IMR-90 (cell line): ENCODE measurements at regions not wholly inside any gene's neighbourhood (a gene's known extent, or its start where the extent isn't known, plus 50 kb on each side); places are given as distances from the start of the nearest gene placed in this dataset.

Experiments
- ATAC-seq: fragments of 200-7000 bp; cut with Tn5 transposase; 2 replicates; pipeline ENCODE4 v1.9.1; 2020; ENCODE audit warnings: low read depth, mild to moderate bottlenecking, moderate library complexity
- BruUV-seq: library from RNA; stranded (reverse); fragments of 400-500 nt; replicated peaks from 2 replicates; lab custom pipeline; 2021; lab: Mats Ljungman, UMichigan
- CTCF ChIA-PET: fragments of 300-600 bp; formaldehyde crosslinking; extraction: SDS; loops from one replicate; lab custom pipeline; 2021; ENCODE audit warnings: antibody characterized with exemption; lab: Yijun Ruan, JAX
- POLR2A ChIA-PET: fragments of 300-600 bp; sonication (Branson Sonifier 250); formaldehyde crosslinking; loops from one replicate; lab custom pipeline; 2022; ENCODE audit warnings: antibody characterized with exemption; ENCODE audit not compliant: unreplicated experiment; lab: Charles Lee
- DNase-seq: peaks from one replicate; pipeline ENCODE4 v3.0.0; 2013
- H2AFZ ChIP-seq: replicated peaks from 2 replicates; pipeline ENCODE3; 2013; ENCODE audit warnings: low read length, mild to moderate bottlenecking; ENCODE audit not compliant: poor library complexity
- H2AK5ac ChIP-seq: 2 replicates; pipeline ENCODE4 v1.6.1; 2013; ENCODE audit warnings: low read depth, low read length, inconsistent platforms
- H2AK9ac ChIP-seq: replicated peaks from 2 replicates; pipeline ENCODE3; 2013; ENCODE audit warnings: mild to moderate bottlenecking, low read depth, low read length, moderate library complexity; ENCODE audit not compliant: poor library complexity
- H2BK120ac ChIP-seq: 2 replicates; pipeline ENCODE4 v1.6.1; 2013; ENCODE audit warnings: low read depth, low read length, inconsistent platforms
- H2BK15ac ChIP-seq: 3 replicates; pipeline ENCODE4 v1.6.1; 2013; ENCODE audit warnings: low read depth, low read length, inconsistent platforms
- H2BK20ac ChIP-seq: 2 replicates; pipeline ENCODE4 v1.6.1; 2013; ENCODE audit warnings: low read depth, mild to moderate bottlenecking, inconsistent platforms, low read length, moderate library complexity
- H2BK5ac ChIP-seq: 2 replicates; pipeline ENCODE4 v1.6.1; 2013; ENCODE audit warnings: mild to moderate bottlenecking, low read depth, low read length, inconsistent platforms; ENCODE audit not compliant: poor library complexity, severe bottlenecking
- H3K14ac ChIP-seq: replicated peaks from 2 replicates; pipeline ENCODE4 v1.6.1; 2013; ENCODE audit warnings: low read depth, low read length, inconsistent platforms
- H3K18ac ChIP-seq: 2 replicates; pipeline ENCODE4 v1.6.1; 2013; ENCODE audit warnings: low read depth, low read length, control low read depth
- H3K23ac ChIP-seq: 2 replicates; pipeline ENCODE4 v1.6.1; 2013; ENCODE audit warnings: low read depth, low read length, inconsistent platforms
- H3K27ac ChIP-seq: 2 replicates; pipeline ENCODE4 v1.5.1; 2013; ENCODE audit warnings: mild to moderate bottlenecking, control low read depth, low read length; ENCODE audit not compliant: insufficient read depth
- H3K27me3 ChIP-seq: 2 replicates; pipeline ENCODE4 v1.6.1; 2013; ENCODE audit warnings: low read length; ENCODE audit not compliant: control insufficient read depth, insufficient read depth
- H3K36me3 ChIP-seq: 2 replicates; pipeline ENCODE4 v1.6.1; 2013; ENCODE audit warnings: low read length, mixed read lengths; ENCODE audit not compliant: control insufficient read depth, insufficient read depth
- H3K4ac ChIP-seq: 2 replicates; pipeline ENCODE4 v1.6.1; 2013; ENCODE audit warnings: low read depth, low read length, inconsistent platforms
- H3K4me1 ChIP-seq: 2 replicates; pipeline ENCODE4 v1.6.1; 2013; ENCODE audit warnings: low read length, mixed read lengths; ENCODE audit not compliant: control insufficient read depth, insufficient read depth
- H3K4me2 ChIP-seq: 2 replicates; pipeline ENCODE4 v1.6.1; 2013; ENCODE audit warnings: low read depth, mild to moderate bottlenecking, control low read depth, low read length, moderate library complexity
- H3K4me3 ChIP-seq: 2 replicates; pipeline ENCODE4 v1.5.1; 2013; ENCODE audit warnings: low read depth, mild to moderate bottlenecking, control low read depth, low read length, moderate library complexity; ENCODE audit not compliant: insufficient read depth
- H3K56ac ChIP-seq: 2 replicates; pipeline ENCODE4 v1.6.1; 2013; ENCODE audit warnings: low read length, inconsistent platforms; ENCODE audit not compliant: insufficient read depth; ENCODE audit errors: extremely low read depth
- H3K79me1 ChIP-seq, 2 experiments: 2 replicates each; pipeline ENCODE4 v1.6.1; 2013; ENCODE audit warnings: low read length in 2 of 2, inconsistent platforms in 1 of 2, low read depth in 1 of 2
- H3K9ac ChIP-seq: 2 replicates; pipeline ENCODE4 v1.6.1; 2013; ENCODE audit warnings: low read depth, low read length, control low read depth
- H3K9me1 ChIP-seq: 2 replicates; pipeline ENCODE4 v1.6.1; 2013; ENCODE audit warnings: low read length, inconsistent platforms; ENCODE audit not compliant: insufficient read depth
- H3K9me3 ChIP-seq: 2 replicates; pipeline ENCODE4 v1.6.1; 2013; ENCODE audit warnings: low read length; ENCODE audit not compliant: control insufficient read depth, insufficient read depth
- H4K20me1 ChIP-seq: 2 replicates; pipeline ENCODE4 v1.6.1; 2013; ENCODE audit warnings: low read length, inconsistent platforms; ENCODE audit not compliant: insufficient read depth
- H4K5ac ChIP-seq: 2 replicates; pipeline ENCODE4 v1.6.1; 2013; ENCODE audit warnings: mild to moderate bottlenecking, low read depth, low read length, control low read depth
- H4K8ac ChIP-seq, 2 experiments: 2 replicates each; pipeline ENCODE4 v1.6.1; 2013; ENCODE audit warnings: low read depth in 2 of 2, low read length in 2 of 2, control low read depth in 1 of 2, inconsistent platforms in 1 of 2
- H4K91ac ChIP-seq: 2 replicates; pipeline ENCODE4 v1.6.1; 2013; ENCODE audit warnings: low read depth, low read length, inconsistent platforms; ENCODE audit not compliant: insufficient read depth
- BHLHE40 ChIP-seq: fragments of 150-350 bp; IDR thresholded peaks from 2 replicates; pipeline ENCODE4 v1.6.1; 2016; ENCODE audit warnings: mild to moderate bottlenecking, low read depth, low read length
- CEBPB ChIP-seq: IDR thresholded peaks from 2 replicates; pipeline ENCODE4 v1.6.1; 2012; ENCODE audit warnings: low read depth, low read length, improper control_type of control experiment
- CHD1 ChIP-seq: IDR thresholded peaks from 2 replicates; pipeline ENCODE4 v1.6.1; 2012; ENCODE audit warnings: low read depth, low read length, improper control_type of control experiment
- ELK1 ChIP-seq: fragments of 150-350 bp; IDR thresholded peaks from 2 replicates; pipeline ENCODE4 v1.6.1; 2016; ENCODE audit warnings: low read depth, mild to moderate bottlenecking, low read length, moderate library complexity, borderline replicate concordance
- FOS ChIP-seq: fragments of 150-350 bp; IDR thresholded peaks from 2 replicates; pipeline ENCODE4 v1.6.1; 2016; ENCODE audit warnings: low read depth, low read length
- MAFK ChIP-seq: IDR thresholded peaks from 2 replicates; pipeline ENCODE4 v1.6.1; 2012; ENCODE audit warnings: low read depth, low read length, improper control_type of control experiment
- MAZ ChIP-seq: IDR thresholded peaks from 2 replicates; pipeline ENCODE4 v1.6.1; 2012; ENCODE audit warnings: low read depth, mild to moderate bottlenecking, low read length, improper control_type of control experiment, moderate library complexity, borderline replicate concordance
- MXI1 ChIP-seq: IDR thresholded peaks from 2 replicates; pipeline ENCODE4 v1.6.1; 2012; ENCODE audit warnings: low read depth, mild to moderate bottlenecking, low read length, moderate library complexity, borderline replicate concordance
- POLR2A ChIP-seq: IDR thresholded peaks from 2 replicates; pipeline ENCODE4 v1.6.1; 2012; ENCODE audit warnings: mild to moderate bottlenecking, low read depth, low read length
- RAD21 ChIP-seq: IDR thresholded peaks from 2 replicates; pipeline ENCODE4 v1.6.1; 2012; ENCODE audit warnings: low read length, improper control_type of control experiment
- RCOR1 ChIP-seq: IDR thresholded peaks from 2 replicates; pipeline ENCODE4 v1.6.1; 2012; ENCODE audit warnings: mild to moderate bottlenecking, low read length, improper control_type of control experiment; ENCODE audit not compliant: insufficient replicate concordance
- RFX5 ChIP-seq: IDR thresholded peaks from 2 replicates; pipeline ENCODE4 v1.8.0; 2012; ENCODE audit warnings: low read depth, mild to moderate bottlenecking, low read length, moderate library complexity
- USF2 ChIP-seq: fragments of 150-350 bp; IDR thresholded peaks from 2 replicates; pipeline ENCODE4 v1.6.1; 2017; ENCODE audit warnings: mild to moderate bottlenecking, antibody characterized with exemption, low read length, low read depth
- WGBS, 2 experiments: methylation state at CpG; one replicate each; pipeline versions ENCODE4 v1.1.5 to v1.1.7; 2013; ENCODE audit warnings: missing lambda C conversion rate in 2 of 2; ENCODE audit not compliant: insufficient read length in 1 of 2; ENCODE audit errors: extremely low coverage in 2 of 2; 5-methylcytosine and 5-hydroxymethylcytosine counted together
- dilution Hi-C: fragments of 300-500 bp; cut with HindIII; formaldehyde crosslinking; loops from one replicate; pipeline ENCODE4 v1.14.3; 2018; ENCODE audit warnings: low sequenced_read_pairs; ENCODE audit not compliant: unreplicated experiment
- in situ Hi-C: fragments of 300-500 bp; cut with MboI; formaldehyde crosslinking; loops from 3 replicates; pipeline ENCODE4 v1.14.3; 2019; ENCODE audit warnings: low sequenced_read_pairs, inconsistent platforms, mixed read lengths
- intact Hi-C: fragments of 100-400 bp; cut with micrococcal nuclease; formaldehyde crosslinking; loops from 2 replicates; pipeline ENCODE4 v1.10.0; 2022

GRCh38 chr2:168396131-168396530 is 59.9 kb upstream of the CERS6 start:
- in situ Hi-C loops: no loop called here

More at GRCh38 chr2:168396131-168396530, 59.9 kb upstream of the CERS6 start:
- ATAC-seq (peak; percentile 21; the same call in 1 of the 2 replicates), DNase-seq (peak; percentile 4)
- no peak overlapping the region for H3K23ac ChIP-seq
- H4K8ac ChIP-seq: no peak overlapping the region
- H3K27ac ChIP-seq: no peak overlapping the region
- H3K4ac ChIP-seq: no peak overlapping the region
- H2BK15ac ChIP-seq: no peak overlapping the region
- no peak overlapping the region for H2BK20ac ChIP-seq
- ChIA-PET POLR2A (no interaction called here), CTCF (no interaction called here)
- BruUV-seq: no TSS peak
- no peaks in the 10 kb centered on the region for H3K4me1 ChIP-seq
- H3K4me2 ChIP-seq: no peak overlapping the region
- H2BK5ac ChIP-seq: no peak overlapping the region
- no peak overlapping the region for H3K9ac ChIP-seq
- H3K27me3 ChIP-seq: no peaks in the 10 kb centered on the region; the same call in 1 of the 2 replicates
- no peak overlapping the region for H4K91ac ChIP-seq
- no peak overlapping the region for H3K18ac ChIP-seq
- dilution Hi-C loops: no loop called here
- TF ChIP-seq MXI1 (no peak), CHD1 (no peak), USF2 (no peak), POLR2A (no peak), BHLHE40 (no peak), FOS (no peak), RFX5 (no peak), ELK1 (no peak), RCOR1 (no peak), MAZ (no peak), RAD21 (no peak), CEBPB (no peak), MAFK (no peak)
- WGBS, 2 experiments: no CpG with 5 or more reads among the region's 2 CpGs
- H3K9me1 ChIP-seq: no peaks in the 10 kb centered on the region
- no peak overlapping the region for H2AK9ac ChIP-seq
- H4K5ac ChIP-seq: no peak overlapping the region
- no peak overlapping the region for H2BK120ac ChIP-seq
- H3K9me3 ChIP-seq: no peaks in the 10 kb centered on the region
- H3K4me3 ChIP-seq: no peak overlapping the region
- H2AK5ac ChIP-seq: no peak overlapping the region
- no peaks in the 10 kb centered on the region for H3K79me1 ChIP-seq
- no peaks in the 10 kb centered on the region for H4K20me1 ChIP-seq
- H3K36me3 ChIP-seq: no peaks in the 10 kb centered on the region
- no peak overlapping the region for H3K14ac ChIP-seq
- H2AFZ ChIP-seq: no peak overlapping the region
- no peak overlapping the region for H3K56ac ChIP-seq
- intact Hi-C loops: no loop called here
